HG03097 (cell line): ENCODE measurements at regions not wholly inside any gene's neighbourhood (a gene's known extent, or its start where the extent isn't known, plus 50 kb on each side); places are given as distances from the start of the nearest gene placed in this dataset.

Experiments
- ATAC-seq: cut with Tn5 transposase; IDR thresholded peaks from one replicate; pipeline ENCODE4 v1.9.1; 2021; ENCODE audit not compliant: unreplicated experiment, low FRiP score

- ATAC-seq, result no peak
Measured at GRCh38 chr18:77439888-77440287, 190.2 kb downstream of the GALR1 start.

DNA sequence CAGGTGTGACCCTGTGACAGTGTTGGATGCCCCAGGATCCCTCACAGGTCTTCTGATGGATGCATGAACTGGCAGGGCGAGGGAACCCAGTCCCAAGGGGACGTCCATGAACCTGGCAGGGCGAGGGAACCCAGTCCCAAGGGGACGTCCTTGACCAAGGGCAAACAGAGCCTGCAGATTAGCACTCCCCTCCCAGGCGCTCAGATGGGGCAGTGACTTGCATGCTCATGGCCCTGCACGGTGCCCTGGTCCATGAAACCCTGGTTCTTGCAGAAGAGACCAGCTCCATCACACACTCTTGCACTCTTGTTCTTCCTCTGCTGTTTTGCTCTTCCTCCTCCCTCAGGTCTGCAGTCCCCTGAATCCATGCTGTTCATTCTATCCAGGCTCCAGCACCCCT is 192.7 kb downstream of the GALR1 start:
- ATAC-seq, result no peak

GRCh38 chr18:77444385-77444784 is 194.7 kb downstream of the GALR1 start:
- ATAC-seq, result no peak

GRCh38 chr18:77448046-77448445 is 198.4 kb downstream of the GALR1 start:
- ATAC-seq, result no peak

DNA sequence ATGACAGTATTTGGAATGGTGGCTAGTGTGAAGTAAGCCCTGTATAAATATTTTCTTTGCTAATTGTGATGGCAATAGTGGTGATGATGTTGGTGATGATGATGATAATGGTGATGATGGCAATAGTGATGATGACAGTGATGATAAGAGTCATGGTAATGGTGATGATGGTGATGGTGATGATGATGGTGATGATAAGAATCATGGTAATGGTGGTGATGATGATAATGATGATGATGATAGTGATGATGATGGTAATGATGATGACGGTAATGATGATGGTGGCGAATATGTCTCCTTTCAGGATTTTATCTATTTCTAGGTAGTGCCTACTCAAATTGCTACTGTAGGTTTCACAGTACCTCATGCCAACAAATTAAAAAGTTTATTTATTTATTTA is 205.4 kb downstream of the GALR1 start:
- ATAC-seq, result no peak

- ATAC-seq, result no peak
Measured at GRCh38 chr18:77457681-77458080, 208.0 kb downstream of the GALR1 start.

- ATAC-seq, result no peak
Measured at GRCh38 chr18:77461062-77461688, 211.5 kb downstream of the GALR1 start.

DNA sequence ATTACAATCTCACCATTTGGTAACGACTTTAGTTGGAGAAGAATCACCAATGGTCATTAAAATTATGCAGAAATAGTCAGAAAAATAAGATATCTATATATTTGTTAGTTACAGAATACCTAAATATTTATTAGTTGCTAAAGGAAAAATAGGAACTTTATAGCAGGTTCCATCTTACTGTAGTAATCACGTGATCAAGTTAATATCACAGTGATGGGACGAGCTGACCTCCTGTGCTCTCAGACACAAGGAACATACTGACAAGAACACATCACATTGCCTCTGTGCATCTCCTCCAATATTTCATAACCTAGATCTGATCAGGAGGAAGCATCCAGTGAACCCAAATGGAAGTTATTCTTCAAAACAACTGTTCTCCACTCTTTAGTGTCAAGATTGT is 215.3 kb downstream of the GALR1 start:
- ATAC-seq, result no peak

- no peak for ATAC-seq
Measured at GRCh38 chr18:77466890-77467289, 217.2 kb downstream of the GALR1 start.

DNA sequence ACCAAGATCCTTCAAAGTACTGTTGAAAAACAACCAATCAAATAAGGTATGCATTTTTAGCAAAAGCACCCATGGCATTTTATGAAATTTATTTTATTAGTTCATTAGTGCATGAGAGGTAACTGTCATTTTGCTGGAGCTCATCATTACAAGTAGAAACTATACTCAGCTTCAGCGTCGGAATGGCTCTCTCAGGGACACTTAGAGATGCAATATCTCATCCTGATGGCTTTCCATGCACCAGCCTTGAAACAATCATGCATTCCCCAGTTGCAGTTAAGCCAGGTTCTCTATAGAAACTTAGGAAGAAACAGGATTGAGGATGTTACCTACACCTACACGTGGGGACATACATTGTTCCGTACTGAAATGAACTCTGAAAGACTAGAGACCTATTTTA is 219.5 kb downstream of the GALR1 start:
- ATAC-seq, result no peak

DNA sequence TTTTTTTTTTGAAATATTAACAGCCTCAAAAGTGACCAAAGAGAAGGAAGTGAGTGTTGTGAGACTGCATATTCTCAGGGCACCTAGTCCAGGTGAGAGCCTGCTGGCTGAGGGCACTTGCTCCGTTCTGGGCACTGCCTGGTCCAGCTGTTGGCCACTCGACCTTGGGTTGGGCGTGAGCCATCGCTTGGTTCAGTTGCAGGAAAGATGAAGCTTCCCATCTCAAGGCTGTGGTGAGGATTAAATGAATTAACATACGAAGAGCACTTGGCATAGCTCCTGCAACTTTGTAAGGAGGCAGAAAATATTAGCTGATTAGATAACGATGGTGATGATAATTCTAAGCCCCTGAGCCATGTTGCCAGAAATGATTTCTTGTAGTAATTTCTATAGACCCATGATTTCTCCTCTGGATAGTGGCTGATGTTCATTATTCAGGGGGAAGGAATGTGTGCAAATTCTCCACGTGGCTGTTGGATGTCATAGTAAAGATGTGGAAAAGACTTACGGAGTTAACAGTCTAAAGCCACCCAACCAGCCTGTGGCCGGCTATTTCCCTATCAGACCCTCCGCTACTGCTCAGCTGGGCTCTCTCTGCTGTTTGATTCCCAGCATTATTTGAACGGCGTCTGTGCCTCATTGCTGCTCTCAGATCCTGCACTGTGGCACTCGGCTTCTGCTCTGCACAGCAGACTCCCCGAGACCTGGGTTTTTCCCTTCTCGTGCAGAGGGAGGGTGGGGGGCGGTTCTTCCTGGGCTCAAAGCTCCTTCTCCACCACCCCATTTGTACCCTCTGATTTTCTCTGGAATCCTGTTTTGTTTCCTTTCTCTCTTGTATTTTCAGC is 221.1 kb downstream of the GALR1 start:
- no peak for ATAC-seq

- no peak for ATAC-seq
Measured at GRCh38 chr18:77472509-77472908, 222.9 kb downstream of the GALR1 start.

GRCh38 chr18:77478646-77479442 is 229.2 kb downstream of the GALR1 start:
- ATAC-seq, result no peak

DNA sequence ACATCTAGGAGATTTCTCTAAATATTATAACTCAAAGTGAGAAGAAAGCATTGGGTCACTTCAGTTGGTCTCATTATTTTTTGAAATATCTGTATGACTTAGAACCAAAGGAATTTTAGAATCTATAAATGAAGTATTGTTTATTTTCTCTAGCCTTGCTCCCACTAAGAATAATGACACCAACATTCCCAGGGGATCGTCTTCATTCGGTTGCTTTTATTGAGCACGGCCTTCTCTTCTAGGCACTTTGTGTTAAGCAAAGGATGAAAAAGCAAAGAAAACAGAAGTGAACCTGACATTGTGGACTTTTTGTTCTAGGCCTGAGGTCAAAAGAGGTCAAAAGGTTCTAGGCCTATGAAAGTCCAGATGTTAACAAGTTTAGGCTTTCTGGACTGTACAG is 231.9 kb downstream of the GALR1 start:
- no peak for ATAC-seq

DNA sequence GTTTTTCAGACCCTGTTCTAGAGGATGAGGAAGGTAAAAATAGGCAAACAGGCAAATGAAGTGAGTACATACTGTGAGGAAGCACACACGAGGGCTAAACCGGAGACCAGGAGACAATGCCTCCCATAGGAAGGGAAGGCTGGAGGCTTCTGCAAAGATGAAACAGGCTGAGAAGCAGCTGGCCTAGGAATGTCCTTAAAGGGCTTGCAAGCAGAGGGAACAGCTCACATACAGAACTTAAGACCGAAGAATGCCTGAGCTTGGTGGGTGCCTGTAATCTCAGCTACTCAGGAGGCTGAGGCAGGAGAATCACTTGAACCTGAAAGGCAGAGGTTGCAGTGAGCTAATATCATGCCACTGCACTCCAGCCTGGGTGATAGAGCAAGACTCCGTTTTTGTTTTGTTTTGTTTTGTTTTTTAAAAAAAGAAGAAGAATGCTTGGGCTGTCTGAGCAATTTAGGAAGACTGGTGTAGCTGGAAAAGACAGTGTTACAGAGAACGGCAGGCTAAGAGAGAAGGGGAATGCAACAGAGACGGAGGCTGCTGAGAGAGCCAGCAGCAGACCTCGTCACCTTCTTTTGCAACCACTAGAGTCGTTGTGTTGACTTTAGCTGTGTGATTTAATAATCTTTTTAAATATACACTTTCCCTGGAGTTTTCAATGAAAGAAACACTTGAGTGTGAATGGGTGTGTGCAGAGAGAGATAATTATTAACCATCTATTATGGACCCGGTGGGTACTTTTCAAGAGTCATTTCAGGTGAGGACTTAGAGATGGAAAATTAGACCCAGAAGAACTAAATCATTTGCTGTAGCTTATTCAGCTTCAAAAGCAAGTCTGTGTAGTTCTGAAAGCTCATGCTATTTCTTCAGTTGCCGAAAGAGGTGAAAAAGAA is 232.8 kb downstream of the GALR1 start:
- ATAC-seq, result no peak

- no peak for ATAC-seq
Measured at GRCh38 chr18:77486985-77487384, 237.3 kb downstream of the GALR1 start.

- no peak for ATAC-seq
Measured at GRCh38 chr18:77487951-77488740, 238.5 kb downstream of the GALR1 start.

GRCh38 chr18:77495079-77495478 is 245.4 kb downstream of the GALR1 start:
- no peak for ATAC-seq

DNA sequence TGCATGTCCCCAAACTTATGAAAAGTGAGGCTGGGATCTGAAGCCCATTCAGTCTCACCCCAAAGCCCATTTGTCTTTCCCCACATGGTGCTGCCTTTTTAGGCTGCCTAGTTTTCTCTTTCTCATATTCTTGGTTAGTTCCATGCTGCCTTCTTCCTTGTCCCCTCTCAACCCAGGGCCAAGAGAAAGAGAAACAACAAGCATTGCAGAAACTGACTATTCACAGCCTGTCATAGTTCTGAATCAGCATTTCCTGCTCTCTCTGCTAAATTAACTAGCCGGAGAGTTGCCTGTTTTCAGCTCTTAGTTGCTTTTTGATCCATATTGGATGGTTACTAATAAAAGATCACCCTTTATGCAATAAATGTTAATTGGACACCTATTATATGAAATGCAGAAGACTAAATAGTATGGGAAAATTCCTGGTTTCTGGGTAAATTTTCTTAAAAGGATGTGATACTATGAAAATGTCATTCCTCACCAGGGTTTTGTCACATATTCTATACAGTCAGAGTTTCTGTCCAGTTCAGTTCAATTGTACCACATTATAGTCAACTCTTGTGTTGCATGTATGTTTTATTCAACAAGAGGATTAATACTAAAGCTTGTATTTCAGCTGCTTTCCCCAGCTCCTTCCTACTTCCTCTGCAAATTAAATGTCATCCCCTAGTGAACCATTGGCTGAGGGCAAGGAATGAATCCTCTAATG is 246.5 kb downstream of the GALR1 start:
- ATAC-seq, result no peak
